ENCODE measurements at regions not wholly inside any gene's neighbourhood (a gene's known extent, or its start where the extent isn't known, plus 50 kb on each side); places are given as distances from the start of the nearest gene placed in this dataset.

DNA sequence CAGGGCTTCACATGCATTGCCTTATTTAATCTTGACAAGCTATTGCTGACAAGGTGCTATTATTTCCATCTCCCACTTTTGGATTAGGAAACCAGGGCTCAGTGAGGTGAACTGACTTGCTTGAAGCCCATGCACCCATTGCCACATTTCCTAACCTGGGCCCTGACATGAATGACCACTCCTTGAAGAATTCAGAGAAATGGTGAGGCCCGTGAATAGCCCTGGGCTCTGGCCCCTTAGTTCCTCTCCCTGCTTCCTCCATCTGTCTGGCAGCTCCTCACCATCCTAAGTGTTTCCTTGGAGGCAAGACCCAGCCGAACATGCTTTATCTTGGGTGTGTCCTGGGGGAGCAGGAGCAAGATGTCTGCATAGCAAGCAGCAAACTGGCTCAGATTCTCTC is 56.1 kb upstream of the NECTIN1 start:
- no peaks in the 10 kb centered on the region for H3K79me2 ChIP-seq (replicated peaks; ENCODE audit: insufficient read depth)
- TF ChIP-seq, protein P1, sequence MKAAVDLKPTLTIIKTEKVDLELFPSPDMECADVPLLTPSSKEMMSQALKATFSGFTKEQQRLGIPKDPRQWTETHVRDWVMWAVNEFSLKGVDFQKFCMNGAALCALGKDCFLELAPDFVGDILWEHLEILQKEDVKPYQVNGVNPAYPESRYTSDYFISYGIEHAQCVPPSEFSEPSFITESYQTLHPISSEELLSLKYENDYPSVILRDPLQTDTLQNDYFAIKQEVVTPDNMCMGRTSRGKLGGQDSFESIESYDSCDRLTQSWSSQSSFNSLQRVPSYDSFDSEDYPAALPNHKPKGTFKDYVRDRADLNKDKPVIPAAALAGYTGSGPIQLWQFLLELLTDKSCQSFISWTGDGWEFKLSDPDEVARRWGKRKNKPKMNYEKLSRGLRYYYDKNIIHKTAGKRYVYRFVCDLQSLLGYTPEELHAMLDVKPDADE (IDR thresholded peaks at IDR 0.05), result no peak
- no peak for TF ChIP-seq EZH2 (IDR thresholded peaks at IDR 0.05; ENCODE audit: low read depth, unreplicated experiment)
- TF ChIP-seq ZNF331 (CRISPR knock-in tag; IDR thresholded peaks at IDR 0.05; ENCODE audit: low read depth), result no peak
- TF ChIP-seq POLR2AphosphoS5 (IDR thresholded peaks at IDR 0.05; ENCODE audit: low read depth), result no peak
- TF ChIP-seq CREB1 (CRISPR knock-in tag; IDR thresholded peaks at IDR 0.05; ENCODE audit: low read depth), result no peak
- TF ChIP-seq EZH2phosphoT487 (IDR thresholded peaks at IDR 0.05; ENCODE audit: unreplicated experiment), result no peak
- no peak for TF ChIP-seq REST (IDR thresholded peaks at IDR 0.05; ENCODE audit: unreplicated experiment)
- TF ChIP-seq JUNB (IDR thresholded peaks at IDR 0.05; ENCODE audit: unreplicated experiment), result no peak
- TF ChIP-seq STAT1 (IDR thresholded peaks at IDR 0.05; ENCODE audit: unreplicated experiment), result no peak
- no peak for TF ChIP-seq ZNF114 (CRISPR knock-in tag; IDR thresholded peaks at IDR 0.05)
- TF ChIP-seq, protein P2, sequence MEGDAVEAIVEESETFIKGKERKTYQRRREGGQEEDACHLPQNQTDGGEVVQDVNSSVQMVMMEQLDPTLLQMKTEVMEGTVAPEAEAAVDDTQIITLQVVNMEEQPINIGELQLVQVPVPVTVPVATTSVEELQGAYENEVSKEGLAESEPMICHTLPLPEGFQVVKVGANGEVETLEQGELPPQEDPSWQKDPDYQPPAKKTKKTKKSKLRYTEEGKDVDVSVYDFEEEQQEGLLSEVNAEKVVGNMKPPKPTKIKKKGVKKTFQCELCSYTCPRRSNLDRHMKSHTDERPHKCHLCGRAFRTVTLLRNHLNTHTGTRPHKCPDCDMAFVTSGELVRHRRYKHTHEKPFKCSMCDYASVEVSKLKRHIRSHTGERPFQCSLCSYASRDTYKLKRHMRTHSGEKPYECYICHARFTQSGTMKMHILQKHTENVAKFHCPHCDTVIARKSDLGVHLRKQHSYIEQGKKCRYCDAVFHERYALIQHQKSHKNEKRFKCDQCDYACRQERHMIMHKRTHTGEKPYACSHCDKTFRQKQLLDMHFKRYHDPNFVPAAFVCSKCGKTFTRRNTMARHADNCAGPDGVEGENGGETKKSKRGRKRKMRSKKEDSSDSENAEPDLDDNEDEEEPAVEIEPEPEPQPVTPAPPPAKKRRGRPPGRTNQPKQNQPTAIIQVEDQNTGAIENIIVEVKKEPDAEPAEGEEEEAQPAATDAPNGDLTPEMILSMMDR (conservative IDR thresholded peaks at IDR 0.05; ENCODE audit: low read depth in 2 of 2), result no peak
- no peak for TF ChIP-seq ZNF462 (CRISPR knock-in tag; IDR thresholded peaks at IDR 0.05)
- no peak for TF ChIP-seq NANOG (IDR thresholded peaks at IDR 0.05; ENCODE audit: borderline replicate concordance)
- H3K4me2 ChIP-seq, result no peak overlapping the region
- H4K20me1 ChIP-seq (replicated peaks; ENCODE audit: insufficient read depth), result no peaks in the 10 kb centered on the region
- no peaks in the 10 kb centered on the region for H3K36me3 ChIP-seq (ENCODE audit: insufficient read depth)
- Mint-ChIP-seq H3K27me3 (ENCODE audit: insufficient read depth, low read depth, poor library complexity) (peaks cover 9% of the 10 kb centered on the region), H3K4me1 (peaks cover 22% of the 10 kb centered on the region), H3K9me3 (no peaks in the 10 kb centered on the region; the same call in 2 of the 3 replicates), H3K4me3 (no peak overlapping the region), H3K27ac (no peak overlapping the region), H3K36me3 (ENCODE audit: low read depth) (no peaks in the 10 kb centered on the region)
- H3K4me1 ChIP-seq (ENCODE audit: insufficient read depth), result no peaks in the 10 kb centered on the region
- no peak for ATAC-seq
- no peak overlapping the region for H2AFZ ChIP-seq
- H3K4me3 ChIP-seq, result no peak overlapping the region
- no peaks in the 10 kb centered on the region for H3K27me3 ChIP-seq (ENCODE audit: insufficient read depth)
- DNase-seq (ENCODE audit: low spot score), result no peak
- no peaks in the 10 kb centered on the region for H3F3A ChIP-seq (replicated peaks; ENCODE audit: low read depth)
- no peaks in the 10 kb centered on the region for H3K9me2 ChIP-seq (ENCODE audit: insufficient read depth)
- H3K27ac ChIP-seq (ENCODE audit: low read depth), result no peak overlapping the region
